ENCODE measurements at regions not wholly inside any gene's neighbourhood (a gene's known extent, or its start where the extent isn't known, plus 50 kb on each side); places are given as distances from the start of the nearest gene placed in this dataset.

DNA sequence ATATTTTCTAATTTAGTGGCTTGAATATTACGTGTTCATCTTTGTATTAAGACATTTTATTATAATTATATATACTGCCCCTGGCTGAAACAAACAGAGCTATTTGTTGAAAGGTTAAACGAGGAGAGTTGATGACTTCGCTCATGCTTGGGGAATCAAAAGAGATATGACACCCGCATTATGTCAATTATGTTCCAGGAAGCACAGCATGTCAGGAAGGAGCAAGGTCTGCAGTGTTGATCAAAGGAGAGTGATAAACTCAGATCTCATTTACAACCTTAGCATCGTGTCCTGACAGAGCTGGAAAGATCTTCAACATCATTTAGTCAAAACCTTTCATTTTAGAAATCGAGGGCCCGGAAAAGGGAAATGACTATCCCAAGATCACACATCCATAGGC lies 510.1 kb downstream of the TDRD15 start:
- TF ChIP-seq RAD21 (IDR thresholded peaks at IDR 0.05; ENCODE audit: low read depth) (no peak), ZNF274 (IDR thresholded peaks at IDR 0.05; ENCODE audit: low read depth, low read length) (no peak), EZH2 (IDR thresholded peaks at IDR 0.05) (no peak), CTCF (IDR thresholded peaks at IDR 0.05 in 2 of 3, conservative IDR thresholded peaks at IDR 0.05 in 1 of 3; ENCODE audit: borderline replicate concordance in 1 of 3, insufficient read depth in 1 of 3, low read depth in 2 of 3, low read length in 2 of 3) (no peak), TCF7L2 (IDR thresholded peaks at IDR 0.05; ENCODE audit: borderline replicate concordance, extremely low read depth, insufficient read depth, insufficient read length) (no peak)
